Omental fat pad (tissue), 3 donors: ENCODE measurements at regions not wholly inside any gene's neighbourhood (a gene's known extent, or its start where the extent isn't known, plus 50 kb on each side); places are given as distances from the start of the nearest gene placed in this dataset.

Experiments used
- ATAC-seq: fragments of 150-250 bp; one replicate; pipeline ENCODE4 v1.9.1; 2016; ENCODE audit warnings: mild to moderate bottlenecking, moderate library complexity; ENCODE audit not compliant: low FRiP score
- DNase-seq: peaks from one replicate; pipeline ENCODE4 v3.0.0-alpha.2; 2019; ENCODE audit warnings: low spot score
- CTCF ChIP-seq, 3 donors: fragments of 450-650 bp; IDR thresholded peaks; one replicate each; pipeline ENCODE4 v1.5.1; 2016 to 2017; ENCODE audit warnings: antibody characterized with exemption in 3 of 3, mild to moderate bottlenecking in 3 of 3, moderate library complexity in 2 of 3

- no peak for DNase-seq
- ATAC-seq = no peak
- TF ChIP-seq CTCF (IDR thresholded peaks at IDR 0.05) = no peak
Observed at GRCh38 chr15:47573673-47574072, 143.6 kb upstream of the SEMA6D start.

- DNase-seq = no peak
- ATAC-seq = peak; percentile 71
- TF ChIP-seq CTCF (IDR thresholded peaks at IDR 0.05) = no peak
Observed at GRCh38 chr15:47577000-47577399, 140.3 kb upstream of the SEMA6D start.

GRCh38 chr15:47577461-47577860, 139.8 kb upstream of the SEMA6D start:
- ATAC-seq (peak; percentile 75), DNase-seq (no peak)
- TF ChIP-seq CTCF (IDR thresholded peaks at IDR 0.05) = no peak

- DNase-seq (no peak), ATAC-seq (no peak)
- TF ChIP-seq CTCF (IDR thresholded peaks at IDR 0.05) = no peak
Observed at GRCh38 chr15:47582233-47582632, 135.1 kb upstream of the SEMA6D start.

GRCh38 chr15:47584316-47584715, 133.0 kb upstream of the SEMA6D start:
- DNase-seq = no peak
- ATAC-seq = no peak
- no peak for TF ChIP-seq CTCF (IDR thresholded peaks at IDR 0.05)

GRCh38 chr15:47586653-47587224, 130.6 kb upstream of the SEMA6D start:
- TF ChIP-seq CTCF (IDR thresholded peaks at IDR 0.05) = no peak
- ATAC-seq (no peak), DNase-seq (no peak)

- no peak for TF ChIP-seq CTCF (IDR thresholded peaks at IDR 0.05)
- ATAC-seq = no peak
- DNase-seq = no peak
Observed at GRCh38 chr15:47587940-47588802, 129.1 kb upstream of the SEMA6D start.
